Epithelial cell of proximal tubule (primary cell): ENCODE measurements at regions not wholly inside any gene's neighbourhood (a gene's known extent, or its start where the extent isn't known, plus 50 kb on each side); places are given as distances from the start of the nearest gene placed in this dataset.

Source experiments
- DNase-seq: peaks from one replicate; pipeline ENCODE4 v3.0.0-alpha.2; 2011; ENCODE audit warnings: low read depth
- H3K4me3 ChIP-seq: 2 replicates; pipeline ENCODE4 v1.5.1; 2011; ENCODE audit warnings: low read depth, mild to moderate bottlenecking, low read length
- TF ChIP-seq, protein P1 (sequence below): conservative IDR thresholded peaks from 2 replicates; pipeline ENCODE4 v1.5.1; 2012; ENCODE audit warnings: low read depth, mild to moderate bottlenecking, low read length

DNA sequence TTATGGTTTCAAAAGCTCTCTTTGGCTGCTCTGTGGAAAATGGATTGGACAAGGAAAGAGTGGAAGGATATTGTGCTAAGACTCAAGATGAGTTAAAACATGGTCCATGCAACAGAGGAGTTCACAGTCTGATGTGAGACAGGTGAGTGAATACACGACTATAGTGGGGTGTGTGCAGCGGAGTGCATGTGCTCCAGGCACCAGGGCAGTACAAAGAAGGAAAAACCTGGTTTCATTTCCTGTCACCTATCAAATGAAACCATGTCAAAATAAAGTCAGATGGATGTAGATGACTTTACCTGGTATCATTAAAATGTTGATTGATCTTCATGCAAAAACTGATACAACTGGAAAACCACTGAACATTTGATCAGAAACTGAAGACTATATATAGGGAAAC lies 241.0 kb upstream of the RASGEF1B start:
- DNase-seq = no peak
- TF ChIP-seq, protein P1, sequence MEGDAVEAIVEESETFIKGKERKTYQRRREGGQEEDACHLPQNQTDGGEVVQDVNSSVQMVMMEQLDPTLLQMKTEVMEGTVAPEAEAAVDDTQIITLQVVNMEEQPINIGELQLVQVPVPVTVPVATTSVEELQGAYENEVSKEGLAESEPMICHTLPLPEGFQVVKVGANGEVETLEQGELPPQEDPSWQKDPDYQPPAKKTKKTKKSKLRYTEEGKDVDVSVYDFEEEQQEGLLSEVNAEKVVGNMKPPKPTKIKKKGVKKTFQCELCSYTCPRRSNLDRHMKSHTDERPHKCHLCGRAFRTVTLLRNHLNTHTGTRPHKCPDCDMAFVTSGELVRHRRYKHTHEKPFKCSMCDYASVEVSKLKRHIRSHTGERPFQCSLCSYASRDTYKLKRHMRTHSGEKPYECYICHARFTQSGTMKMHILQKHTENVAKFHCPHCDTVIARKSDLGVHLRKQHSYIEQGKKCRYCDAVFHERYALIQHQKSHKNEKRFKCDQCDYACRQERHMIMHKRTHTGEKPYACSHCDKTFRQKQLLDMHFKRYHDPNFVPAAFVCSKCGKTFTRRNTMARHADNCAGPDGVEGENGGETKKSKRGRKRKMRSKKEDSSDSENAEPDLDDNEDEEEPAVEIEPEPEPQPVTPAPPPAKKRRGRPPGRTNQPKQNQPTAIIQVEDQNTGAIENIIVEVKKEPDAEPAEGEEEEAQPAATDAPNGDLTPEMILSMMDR = no peak
- no peak overlapping the region for H3K4me3 ChIP-seq

DNA sequence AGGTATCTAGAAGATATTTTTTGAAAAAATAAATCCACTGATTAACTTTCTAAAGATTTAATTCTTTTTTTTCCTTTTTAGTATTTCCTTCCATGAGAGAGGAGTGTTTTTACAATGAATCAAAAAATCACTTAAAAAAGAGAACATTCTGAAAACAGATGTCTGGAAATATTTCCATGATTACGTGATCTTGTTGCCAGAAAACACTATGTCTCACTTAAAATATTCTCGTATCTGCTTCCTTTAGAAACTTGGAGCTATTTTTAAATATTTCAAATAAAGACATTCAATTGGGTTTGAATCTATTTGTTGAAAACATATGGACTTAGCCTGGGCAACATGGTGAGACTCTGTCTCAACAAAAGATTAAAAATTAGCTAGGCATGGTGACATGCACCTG lies 232.8 kb upstream of the RASGEF1B start:
- no peak for DNase-seq
- TF ChIP-seq, protein P1 = no peak
- H3K4me3 ChIP-seq = no peak overlapping the region

DNA sequence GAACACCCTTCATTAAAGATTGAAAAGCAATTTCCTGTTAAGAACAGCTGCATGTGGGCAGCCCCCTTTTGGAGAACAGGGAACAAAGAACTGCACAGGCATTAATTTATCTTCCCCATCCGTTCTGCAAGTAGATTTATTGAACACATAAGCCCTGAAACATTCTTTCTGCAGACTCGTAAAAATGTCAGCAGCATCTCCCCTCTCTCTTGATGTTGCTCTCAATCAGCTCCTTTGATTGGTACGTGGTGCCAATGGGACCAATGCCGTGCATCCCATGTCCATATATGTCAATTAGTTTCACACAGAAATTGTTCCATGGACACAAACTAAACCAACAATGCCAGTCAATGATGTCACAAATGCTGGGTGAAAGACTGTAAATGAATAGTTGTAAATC lies 228.5 kb upstream of the RASGEF1B start:
- TF ChIP-seq, protein P1 = no peak
- H3K4me3 ChIP-seq = no peak overlapping the region
- no peak for DNase-seq

DNA sequence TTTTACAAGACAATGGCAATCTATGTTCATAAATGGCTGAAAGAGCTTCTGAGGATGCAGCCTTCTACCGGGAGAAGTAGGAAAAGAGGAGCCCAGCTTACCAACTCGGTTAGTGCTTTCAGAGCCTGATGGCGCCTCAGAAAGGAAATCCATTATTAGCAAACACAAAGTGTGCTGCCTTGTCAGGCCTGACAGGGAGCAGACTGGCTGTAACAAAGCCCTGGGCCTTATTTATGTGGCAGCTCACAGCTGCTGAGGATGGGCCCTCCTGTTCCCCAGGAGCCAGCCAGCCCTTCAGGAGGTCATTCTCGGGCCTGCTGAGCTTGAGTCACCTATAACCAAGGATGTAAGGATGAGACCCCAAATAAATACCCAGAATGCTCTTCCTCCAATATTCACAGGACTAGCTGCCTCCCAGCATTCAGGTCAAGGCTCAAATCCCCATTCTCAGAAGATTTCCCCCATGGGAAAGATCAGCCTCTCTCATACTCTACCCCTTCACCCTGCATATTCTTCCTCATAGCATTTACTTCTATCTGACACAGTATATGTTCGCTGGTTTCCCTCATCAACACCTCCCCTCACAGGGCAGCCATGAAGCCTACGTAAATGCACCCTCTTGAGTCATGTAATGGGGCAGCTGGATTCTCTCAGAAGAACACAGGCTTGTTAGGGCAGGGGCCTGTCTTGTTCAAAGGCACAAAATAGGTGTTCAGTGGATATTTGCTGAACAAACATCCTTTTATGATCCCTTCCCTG lies 227.0 kb upstream of the RASGEF1B start:
- no peak overlapping the region for H3K4me3 ChIP-seq
- DNase-seq = no peak
- TF ChIP-seq, protein P1 = no peak

DNA sequence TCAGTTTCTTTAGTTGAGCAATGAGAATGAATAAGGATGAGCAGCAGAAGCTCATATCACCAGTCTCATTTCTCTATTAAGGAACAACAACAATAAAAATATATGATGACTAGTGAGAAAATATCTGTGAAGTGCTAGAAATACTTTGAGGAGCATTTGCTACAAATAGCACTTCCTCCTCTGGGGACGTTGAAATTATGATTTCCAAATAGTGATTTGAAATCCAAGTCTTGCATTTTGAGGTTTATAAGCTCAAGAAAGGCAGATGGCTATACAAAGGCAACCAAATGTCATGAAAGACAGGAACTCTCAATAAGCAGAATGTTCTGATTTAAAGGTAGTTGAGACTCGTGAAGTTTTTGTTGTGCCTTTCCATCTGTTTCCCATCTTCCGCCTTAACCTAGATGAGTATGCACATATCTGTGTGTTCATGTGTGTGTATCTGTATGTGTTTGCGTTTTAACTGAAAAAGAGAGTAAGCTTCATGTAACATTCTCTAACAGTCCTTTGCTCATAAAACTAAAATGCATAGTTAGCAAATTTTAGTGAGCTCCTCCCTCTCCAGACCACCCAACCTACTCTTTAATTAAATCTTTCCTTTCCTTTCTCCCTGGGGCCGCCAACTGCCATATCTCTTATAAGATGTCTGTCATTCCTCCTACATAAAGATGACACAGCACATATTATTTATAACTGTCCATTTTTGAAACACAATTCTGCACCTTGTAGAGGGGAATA lies 222.6 kb upstream of the RASGEF1B start:
- no peak overlapping the region for H3K4me3 ChIP-seq
- DNase-seq = no peak
- TF ChIP-seq, protein P1 = no peak

- TF ChIP-seq, protein P1 = no peak
- no peak for DNase-seq
- H3K4me3 ChIP-seq = no peak overlapping the region
These were observed 219.2 kb upstream of the RASGEF1B start for GRCh38 chr4:81690871-81691270.
